Caco-2 (cell line): ENCODE measurements at regions not wholly inside any gene's neighbourhood (a gene's known extent, or its start where the extent isn't known, plus 50 kb on each side); places are given as distances from the start of the nearest gene placed in this dataset.

Experiments
- BruUV-seq: library from RNA; stranded (reverse); fragments of 400-500 nt; replicated peaks from 2 replicates; lab custom pipeline; 2021; lab: Mats Ljungman, UMichigan
- CTCF ChIA-PET: fragments of 300-600 bp; sonication (Branson Sonifier 250); formaldehyde crosslinking; loops from one replicate; lab custom pipeline; 2022; ENCODE audit warnings: antibody characterized with exemption; lab: Charles Lee
- POLR2A ChIA-PET: fragments of 300-600 bp; sonication (Branson Sonifier 250); formaldehyde crosslinking; loops from one replicate; lab custom pipeline; 2022; ENCODE audit warnings: antibody characterized with exemption; lab: Charles Lee
- DNase-seq, 2 experiments: peaks; one replicate each; pipeline versions ENCODE4 v3.0.0 to v3.0.0-alpha.2; 2020 to 2022
- H3K27me3 ChIP-seq: replicated peaks from 2 replicates; pipeline ENCODE4 v1.6.0; 2011; ENCODE audit warnings: low read length; ENCODE audit not compliant: control insufficient read depth, insufficient read depth
- H3K36me3 ChIP-seq: 2 replicates; pipeline ENCODE4 v1.5.1; 2011; ENCODE audit warnings: low read length; ENCODE audit not compliant: control insufficient read depth, insufficient read depth
- H3K4me1 ChIP-seq: fragments of 250-450 bp; sonication (Bioruptor Pico); 2 replicates; pipeline ENCODE4 v1.5.1; 2020; ENCODE audit warnings: mild to moderate bottlenecking
- H3K4me3 ChIP-seq: 2 replicates; pipeline ENCODE4 v1.5.1; 2011; ENCODE audit warnings: low read depth, mild to moderate bottlenecking, control low read depth, low read length
- H3K9me3 ChIP-seq: fragments of 250-450 bp; sonication (Bioruptor Pico); 2 replicates; pipeline ENCODE4 v1.5.1; 2020; ENCODE audit warnings: mild to moderate bottlenecking, moderate library complexity
- H3K27ac Mint-ChIP-seq: one replicate; pipeline ENCODE4 v1.8.0; 2022; ENCODE audit warnings: mixed read lengths; ENCODE audit not compliant: unreplicated experiment
- H3K27me3 Mint-ChIP-seq: one replicate; pipeline ENCODE4 v1.8.0; 2022; ENCODE audit warnings: mixed read lengths; ENCODE audit not compliant: insufficient read depth, unreplicated experiment
- H3K36me3 Mint-ChIP-seq: one replicate; pipeline ENCODE4 v1.8.0; 2022; ENCODE audit warnings: mild to moderate bottlenecking, mixed read lengths; ENCODE audit not compliant: insufficient read depth, unreplicated experiment
- H3K4me1 Mint-ChIP-seq: one replicate; pipeline ENCODE4 v1.8.0; 2022; ENCODE audit warnings: low read depth, mixed read lengths; ENCODE audit not compliant: unreplicated experiment
- H3K4me3 Mint-ChIP-seq: one replicate; pipeline ENCODE4 v1.8.0; 2022; ENCODE audit warnings: mild to moderate bottlenecking, moderate library complexity, mixed read lengths; ENCODE audit not compliant: unreplicated experiment
- H3K9me3 Mint-ChIP-seq: one replicate; pipeline ENCODE4 v1.8.0; 2022; ENCODE audit warnings: mixed read lengths; ENCODE audit not compliant: unreplicated experiment
- CTCF ChIP-seq, 2 experiments: fragments of 200-600 bp in 1 of 2; IDR thresholded peaks; 1 replicate in 1 of 2; 2 replicates in 1 of 2; pipeline versions ENCODE4 v1.5.1 to v1.8.0; 2011 to 2022; ENCODE audit warnings: antibody characterized with exemption in 1 of 2, control low read depth in 1 of 2, inconsistent platforms in 1 of 2, low read depth in 1 of 2, low read length in 1 of 2, mild to moderate bottlenecking in 1 of 2, moderate library complexity in 1 of 2; ENCODE audit not compliant: insufficient read depth in 1 of 2, severe bottlenecking in 1 of 2, unreplicated experiment in 1 of 2
- intact Hi-C: fragments of 100-400 bp; cut with micrococcal nuclease; formaldehyde crosslinking; loops from one replicate; pipeline ENCODE4 v1.10.0; 2022; ENCODE audit not compliant: unreplicated experiment

GRCh38 chr13:86572115-86572514 is 772.9 kb upstream of the SLITRK6 start:
- no peaks in the 10 kb centered on the region for H3K27me3 Mint-ChIP-seq
- no peaks in the 10 kb centered on the region for H3K36me3 Mint-ChIP-seq
- Histone ChIP-seq H3K4me1 (no peaks in the 10 kb centered on the region), H3K27me3 (no peaks in the 10 kb centered on the region), H3K9me3 (no peaks in the 10 kb centered on the region), H3K4me3 (no peak overlapping the region), H3K36me3 (no peaks in the 10 kb centered on the region)
- H3K4me1 Mint-ChIP-seq = no peaks in the 10 kb centered on the region
- H3K9me3 Mint-ChIP-seq = no peaks in the 10 kb centered on the region
- H3K27ac Mint-ChIP-seq = no peak overlapping the region
- intact Hi-C loops = no loop called here
- no peak for TF ChIP-seq CTCF (IDR thresholded peaks at IDR 0.05; ENCODE audit: insufficient read depth in 1 of 2, low read depth in 1 of 2, low read length in 1 of 2, severe bottlenecking in 1 of 2, unreplicated experiment in 1 of 2)
- ChIA-PET POLR2A (no interaction called here), CTCF (no interaction called here)
- DNase-seq = no peak
- no TSS peak for BruUV-seq
- H3K4me3 Mint-ChIP-seq = no peak overlapping the region

GRCh38 chr13:86579662-86580061 is 780.4 kb upstream of the SLITRK6 start:
- no TSS peak for BruUV-seq
- no peak for DNase-seq
- Histone ChIP-seq H3K4me1 (no peaks in the 10 kb centered on the region), H3K27me3 (no peaks in the 10 kb centered on the region), H3K36me3 (no peaks in the 10 kb centered on the region), H3K4me3 (no peak overlapping the region), H3K9me3 (no peaks in the 10 kb centered on the region)
- no peaks in the 10 kb centered on the region for H3K36me3 Mint-ChIP-seq
- ChIA-PET POLR2A (no interaction called here), CTCF (no interaction called here)
- H3K4me1 Mint-ChIP-seq = no peaks in the 10 kb centered on the region
- intact Hi-C loops = no loop called here
- no peaks in the 10 kb centered on the region for H3K27me3 Mint-ChIP-seq
- H3K9me3 Mint-ChIP-seq = no peaks in the 10 kb centered on the region
- TF ChIP-seq CTCF (IDR thresholded peaks at IDR 0.05; ENCODE audit: insufficient read depth in 1 of 2, low read depth in 1 of 2, low read length in 1 of 2, severe bottlenecking in 1 of 2, unreplicated experiment in 1 of 2) = no peak
- H3K27ac Mint-ChIP-seq = no peak overlapping the region
- H3K4me3 Mint-ChIP-seq = no peak overlapping the region

GRCh38 chr13:86581706-86582105 is 782.5 kb upstream of the SLITRK6 start:
- H3K4me1 Mint-ChIP-seq = no peaks in the 10 kb centered on the region
- DNase-seq = no peak
- ChIA-PET POLR2A (no interaction called here), CTCF (no interaction called here)
- no peaks in the 10 kb centered on the region for H3K9me3 ChIP-seq
- H3K4me3 ChIP-seq = no peak overlapping the region
- TF ChIP-seq CTCF (IDR thresholded peaks at IDR 0.05; ENCODE audit: insufficient read depth in 1 of 2, low read depth in 1 of 2, low read length in 1 of 2, severe bottlenecking in 1 of 2, unreplicated experiment in 1 of 2) = no peak
- no peaks in the 10 kb centered on the region for H3K9me3 Mint-ChIP-seq
- no peaks in the 10 kb centered on the region for H3K36me3 Mint-ChIP-seq
- H3K27me3 ChIP-seq = no peaks in the 10 kb centered on the region
- no peak overlapping the region for H3K4me3 Mint-ChIP-seq
- H3K4me1 ChIP-seq = no peaks in the 10 kb centered on the region
- no peak overlapping the region for H3K27ac Mint-ChIP-seq
- intact Hi-C loops = no loop called here
- BruUV-seq = no TSS peak
- H3K27me3 Mint-ChIP-seq = no peaks in the 10 kb centered on the region
- H3K36me3 ChIP-seq = no peaks in the 10 kb centered on the region
